ENCODE measurements at regions not wholly inside any gene's neighbourhood (a gene's known extent, or its start where the extent isn't known, plus 50 kb on each side); places are given as distances from the start of the nearest gene placed in this dataset.
A peak's percentile ranks its signal among the peaks of the same experiment; 100 is the strongest.

DNA sequence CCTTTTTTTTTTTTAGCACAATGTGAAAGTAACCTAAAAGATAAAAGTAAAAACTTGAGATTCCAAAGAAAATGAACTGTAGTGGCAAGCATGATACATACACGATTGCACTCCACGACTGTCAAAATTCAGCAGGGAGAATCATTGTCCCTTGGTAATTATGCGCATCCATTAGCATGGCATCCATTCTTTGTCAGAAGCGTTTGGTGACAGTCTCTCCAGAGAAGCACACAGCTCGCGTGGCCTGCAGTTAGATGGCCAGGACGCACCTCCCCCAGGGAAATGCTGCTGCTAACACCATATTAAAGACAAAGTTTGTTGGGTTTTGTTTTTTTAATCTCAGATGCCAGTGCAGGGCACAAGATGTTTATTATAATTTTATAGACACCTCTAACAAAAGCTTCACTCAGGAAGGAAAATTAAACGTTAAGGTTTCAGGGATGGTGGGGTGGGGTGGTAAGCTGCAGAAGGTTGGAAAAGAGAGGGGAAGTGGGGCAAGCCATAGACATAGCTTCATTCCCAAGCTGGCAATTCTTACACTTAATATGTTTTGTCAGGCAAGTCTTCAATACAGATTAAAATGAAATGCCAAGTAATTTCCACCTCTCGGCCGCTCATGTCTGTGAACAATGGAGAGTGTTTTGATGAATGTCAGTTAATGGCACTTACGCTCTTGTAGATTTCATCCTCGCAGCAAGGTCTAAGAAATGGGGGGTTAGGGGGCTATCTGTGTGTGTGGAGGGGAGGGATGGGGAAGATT, 142.8 kb upstream of the TOPAZ1 start:
- no peak overlapping the region for H3K27ac ChIP-seq (ENCODE audit: control insufficient read depth, insufficient read depth, low read length)
- no peaks in the 10 kb centered on the region for H3K27me3 ChIP-seq (ENCODE audit: control insufficient read depth, extremely low read depth, insufficient read depth, low read length)
- no peaks in the 10 kb centered on the region for H3K36me3 ChIP-seq (ENCODE audit: control insufficient read depth in 2 of 2, extremely low read depth in 1 of 2, insufficient read depth in 2 of 2, low read length in 2 of 2)
- H3K9me1 ChIP-seq (ENCODE audit: control insufficient read depth, extremely low read depth, insufficient read depth, low read length): no peaks in the 10 kb centered on the region
- FAIRE-seq (no peak), DNase-seq (ENCODE audit: low read depth, low spot score) (no peak)
- no peak overlapping the region for H3K4me2 ChIP-seq (ENCODE audit: control insufficient read depth, extremely low read depth, insufficient read depth, low read depth, low read length)
- no peak overlapping the region for H2AFZ ChIP-seq (ENCODE audit: control insufficient read depth, low read length)
- TF ChIP-seq, protein P1, sequence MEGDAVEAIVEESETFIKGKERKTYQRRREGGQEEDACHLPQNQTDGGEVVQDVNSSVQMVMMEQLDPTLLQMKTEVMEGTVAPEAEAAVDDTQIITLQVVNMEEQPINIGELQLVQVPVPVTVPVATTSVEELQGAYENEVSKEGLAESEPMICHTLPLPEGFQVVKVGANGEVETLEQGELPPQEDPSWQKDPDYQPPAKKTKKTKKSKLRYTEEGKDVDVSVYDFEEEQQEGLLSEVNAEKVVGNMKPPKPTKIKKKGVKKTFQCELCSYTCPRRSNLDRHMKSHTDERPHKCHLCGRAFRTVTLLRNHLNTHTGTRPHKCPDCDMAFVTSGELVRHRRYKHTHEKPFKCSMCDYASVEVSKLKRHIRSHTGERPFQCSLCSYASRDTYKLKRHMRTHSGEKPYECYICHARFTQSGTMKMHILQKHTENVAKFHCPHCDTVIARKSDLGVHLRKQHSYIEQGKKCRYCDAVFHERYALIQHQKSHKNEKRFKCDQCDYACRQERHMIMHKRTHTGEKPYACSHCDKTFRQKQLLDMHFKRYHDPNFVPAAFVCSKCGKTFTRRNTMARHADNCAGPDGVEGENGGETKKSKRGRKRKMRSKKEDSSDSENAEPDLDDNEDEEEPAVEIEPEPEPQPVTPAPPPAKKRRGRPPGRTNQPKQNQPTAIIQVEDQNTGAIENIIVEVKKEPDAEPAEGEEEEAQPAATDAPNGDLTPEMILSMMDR (optimal IDR thresholded peaks at IDR 0.05 in 1 of 3, IDR thresholded peaks at IDR 0.05 in 1 of 3, conservative IDR thresholded peaks at IDR 0.05 in 1 of 3; ENCODE audit: extremely low read depth in 1 of 3, insufficient read depth in 2 of 3, low read length in 3 of 3): no peak
- TF ChIP-seq EZH2 (IDR thresholded peaks at IDR 0.05; ENCODE audit: low read length): no peak
- H3K9me3 ChIP-seq (ENCODE audit: control insufficient read depth, low read depth, low read length): no peaks in the 10 kb centered on the region
- no peak overlapping the region for H3K4me3 ChIP-seq (ENCODE audit: control insufficient read depth in 2 of 3, extremely low read depth in 1 of 3, insufficient read depth in 2 of 3, low read depth in 1 of 3, low read length in 3 of 3)
- H3K4me1 ChIP-seq (ENCODE audit: control insufficient read depth, extremely low read depth, insufficient read depth, low read length): peaks cover under 1% of the 10 kb centered on the region
- no peak overlapping the region for H3K9ac ChIP-seq (ENCODE audit: control insufficient read depth, extremely low read depth, insufficient read depth, low read length)
- H4K20me1 ChIP-seq (ENCODE audit: control insufficient read depth, extremely low read depth, insufficient read depth, low read length): no peaks in the 10 kb centered on the region
- H3K79me2 ChIP-seq (ENCODE audit: control insufficient read depth, insufficient read depth, low read length): no peaks in the 10 kb centered on the region
- dilution Hi-C loops (cut with MboI; ENCODE audit: extremely low pct_ligation_motif_present, low sequenced_read_pairs): no loop called here

DNA sequence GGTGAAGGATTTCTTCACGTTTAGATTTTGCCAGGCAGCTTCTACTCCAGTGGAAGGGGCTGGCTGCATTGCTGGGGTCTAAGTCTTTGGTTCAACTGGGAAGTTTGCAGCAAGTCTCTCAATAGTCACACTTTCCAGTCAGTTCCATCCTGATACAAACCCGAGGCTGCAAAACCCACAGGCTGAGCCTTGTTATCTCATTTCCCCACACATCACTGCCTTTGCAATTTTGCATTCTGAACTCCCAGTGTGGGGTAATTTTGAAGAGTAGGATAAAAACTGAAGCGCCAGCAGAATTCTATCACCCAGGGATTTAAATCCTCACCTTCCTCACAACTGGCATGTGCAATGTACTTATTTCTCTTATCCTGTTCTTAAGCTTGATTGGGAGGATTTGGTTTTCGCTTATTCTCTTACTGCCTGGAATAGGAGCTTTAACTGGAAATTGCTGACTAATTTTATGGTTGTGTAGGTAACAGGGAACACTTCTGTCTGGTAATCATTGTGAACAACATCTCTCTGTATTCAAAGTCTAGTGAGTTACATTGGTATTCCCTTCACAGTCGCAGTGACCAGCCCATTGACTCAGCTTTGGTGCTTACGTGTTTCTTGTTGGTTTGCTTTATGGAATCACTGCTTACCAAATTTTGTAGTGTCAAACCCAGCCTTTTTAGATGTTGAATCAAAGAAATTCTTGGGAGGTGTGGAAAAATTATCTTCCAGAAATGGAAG, 142.0 kb upstream of the TOPAZ1 start:
- no peaks in the 10 kb centered on the region for H3K27me3 ChIP-seq (ENCODE audit: control insufficient read depth, extremely low read depth, insufficient read depth, low read length)
- dilution Hi-C loops (cut with MboI; ENCODE audit: extremely low pct_ligation_motif_present, low sequenced_read_pairs): no loop called here
- H3K9me3 ChIP-seq (ENCODE audit: control insufficient read depth, low read depth, low read length): no peaks in the 10 kb centered on the region
- no peak overlapping the region for H3K27ac ChIP-seq (ENCODE audit: control insufficient read depth, insufficient read depth, low read length)
- no peak overlapping the region for H3K4me2 ChIP-seq (ENCODE audit: control insufficient read depth, extremely low read depth, insufficient read depth, low read depth, low read length)
- H3K36me3 ChIP-seq (ENCODE audit: control insufficient read depth in 2 of 2, extremely low read depth in 1 of 2, insufficient read depth in 2 of 2, low read length in 2 of 2): no peaks in the 10 kb centered on the region
- H2AFZ ChIP-seq (ENCODE audit: control insufficient read depth, low read length): no peak overlapping the region
- peak; percentile 5 for FAIRE-seq
- no peaks in the 10 kb centered on the region for H3K79me2 ChIP-seq (ENCODE audit: control insufficient read depth, insufficient read depth, low read length)
- H3K9me1 ChIP-seq (ENCODE audit: control insufficient read depth, extremely low read depth, insufficient read depth, low read length): no peaks in the 10 kb centered on the region
- H3K4me3 ChIP-seq (ENCODE audit: control insufficient read depth in 2 of 3, extremely low read depth in 1 of 3, insufficient read depth in 2 of 3, low read depth in 1 of 3, low read length in 3 of 3): no peak overlapping the region
- peaks cover 9% of the 10 kb centered on the region for H3K4me1 ChIP-seq (ENCODE audit: control insufficient read depth, extremely low read depth, insufficient read depth, low read length)
- TF ChIP-seq, protein P1 (optimal IDR thresholded peaks at IDR 0.05 in 1 of 3, IDR thresholded peaks at IDR 0.05 in 1 of 3, conservative IDR thresholded peaks at IDR 0.05 in 1 of 3; ENCODE audit: extremely low read depth in 1 of 3, insufficient read depth in 2 of 3, low read length in 3 of 3): no peak
- TF ChIP-seq EZH2 (IDR thresholded peaks at IDR 0.05; ENCODE audit: low read length): no peak
- H3K9ac ChIP-seq (ENCODE audit: control insufficient read depth, extremely low read depth, insufficient read depth, low read length): no peak overlapping the region
- no peaks in the 10 kb centered on the region for H4K20me1 ChIP-seq (ENCODE audit: control insufficient read depth, extremely low read depth, insufficient read depth, low read length)
- no peak for DNase-seq (ENCODE audit: low read depth, low spot score)

Measured in keratinocyte (primary cell).